Ovary (tissue), 7 donors: ENCODE measurements at regions not wholly inside any gene's neighbourhood (a gene's known extent, or its start where the extent isn't known, plus 50 kb on each side); places are given as distances from the start of the nearest gene placed in this dataset.
"Not testable (repeated sequence)": the region's sequence is repeated elsewhere in the genome, so short reads cannot be mapped to it uniquely, and the experiment has no call there.

Source experiments
- DNase-seq, 5 donors: peaks; one replicate each; pipeline ENCODE4 v3.0.0-alpha.2; 2019 to 2020
- H3K27ac ChIP-seq, 2 donors: fragments of 200-600 bp; one replicate each; pipeline versions ENCODE4 v1.5.1 to v1.8.0; 2019 to 2022
- H3K27me3 ChIP-seq: fragments of 200-600 bp; one replicate; pipeline ENCODE4 v1.8.0; 2022
- H3K36me3 ChIP-seq: fragments of 200-600 bp; sonication (generic); one replicate; pipeline ENCODE4 v1.5.1; 2019
- H3K4me1 ChIP-seq: one replicate; pipeline ENCODE4 v1.8.1; 2013; ENCODE audit warnings: mild to moderate bottlenecking, moderate library complexity; ENCODE audit not compliant: insufficient read depth
- H3K4me3 ChIP-seq: fragments of 200-600 bp; sonication (generic); one replicate; pipeline ENCODE4 v1.5.1; 2017
- H3K9me3 ChIP-seq, 2 donors: fragments of 200-600 bp in 1 of 2; sonication (generic) in 1 of 2; one replicate each; pipeline versions ENCODE4 v1.5.1 to v1.8.1; 2013 to 2019; ENCODE audit warnings: mild to moderate bottlenecking in 1 of 2, moderate library complexity in 1 of 2
- CTCF ChIP-seq, 3 donors: fragments of 450-650 bp in 2 of 3; fragments of 200-600 bp in 1 of 3; IDR thresholded peaks; one replicate each; pipeline versions ENCODE4 v1.5.1 to v1.8.0; 2016 to 2022; ENCODE audit warnings: antibody characterized with exemption in 3 of 3, mild to moderate bottlenecking in 1 of 3
- EP300 ChIP-seq: sonication (generic); formaldehyde crosslinking; IDR thresholded peaks from one replicate; pipeline ENCODE4 v1.6.1; 2017; ENCODE audit warnings: antibody characterized with exemption
- POLR2A ChIP-seq: fragments of 450-650 bp; IDR thresholded peaks from one replicate; pipeline ENCODE4 v1.6.1; 2017; ENCODE audit warnings: antibody characterized with exemption, mild to moderate bottlenecking, moderate library complexity
- WGBS, 3 donors: extraction: QIAGEN DNeasy Blood & Tissue Kit in 1 of 3; methylation state at CpG; one replicate each; pipeline versions ENCODE4 v1.1.5 to v1.1.7; 2013 to 2017; 5-methylcytosine and 5-hydroxymethylcytosine counted together
- intact Hi-C, 4 donors: fragments of 100-400 bp; cut with DNase I; formaldehyde crosslinking; loops; one replicate each; pipeline versions ENCODE4 v1.11.0 to v1.15.1; 2022 to 2023
- donor health status: DM: no; HTN: no; CAD: no; lungs with moderate emphysema.
- donor health status: DM: no; HTN: no; CAD: no.
- donor health status: Bipolar disorder and iron deficiency.
- donor health status: DM: no; HTN: no; CAD: no.
- donor health status: DM: yes; HTN: yes; CAD: no.

- H3K27ac ChIP-seq, H3K4me1 ChIP-seq, H3K4me3 ChIP-seq, H3K27me3 ChIP-seq, H3K9me3 ChIP-seq, DNase-seq, H3K36me3 ChIP-seq, intact Hi-C loops: not testable (repeated sequence)
- WGBS, 3 donors = 81 to 82% (median 81%) methylated on average over 3 of the region's 3 CpGs
Observed at GRCh38 chr20:26373066-26373465, 676.4 kb upstream of the ZNF337 start.

- H3K4me1 ChIP-seq = no peaks in the 10 kb centered on the region
- H3K9me3 ChIP-seq = no peaks in the 10 kb centered on the region
- H3K4me3 ChIP-seq = no peak overlapping the region
- 46 to 51% (median 51%) methylated on average over 2 of the region's 2 CpGs for WGBS, 3 donors
- DNase-seq = no peak
- H3K27ac ChIP-seq = no peak overlapping the region
- no peaks in the 10 kb centered on the region for H3K27me3 ChIP-seq
- TF ChIP-seq CTCF (IDR thresholded peaks at IDR 0.05) (no peak), EP300 (no peak), POLR2A (no peak)
- intact Hi-C loops = no loop called here
- H3K36me3 ChIP-seq = no peaks in the 10 kb centered on the region
Observed at GRCh38 chr20:26354511-26354910, 657.9 kb upstream of the ZNF337 start.

GRCh38 chr20:26347396-26347795, 650.7 kb upstream of the ZNF337 start:
- H3K4me1 ChIP-seq = no peaks in the 10 kb centered on the region
- TF ChIP-seq EP300 (no peak), CTCF (IDR thresholded peaks at IDR 0.05) (no peak), POLR2A (no peak)
- H3K4me3 ChIP-seq = no peak overlapping the region
- no peaks in the 10 kb centered on the region for H3K36me3 ChIP-seq
- intact Hi-C loops = no loop called here
- WGBS, 3 donors = 89 to 90% (median 90%) methylated on average over 4 of the region's 4 CpGs
- H3K27me3 ChIP-seq = no peaks in the 10 kb centered on the region
- H3K27ac ChIP-seq = no peak overlapping the region
- no peaks in the 10 kb centered on the region for H3K9me3 ChIP-seq
- DNase-seq = no peak

- H3K9me3 ChIP-seq, H3K4me3 ChIP-seq, DNase-seq, H3K27ac ChIP-seq, intact Hi-C loops, H3K4me1 ChIP-seq, H3K27me3 ChIP-seq, H3K36me3 ChIP-seq: not testable (repeated sequence)
- WGBS, 3 donors = 93 to 94% (median 93%) methylated on average over 6 of the region's 6 CpGs
Observed at GRCh38 chr20:26340460-26341065, 643.9 kb upstream of the ZNF337 start.

- Histone ChIP-seq H3K27me3 (no peaks in the 10 kb centered on the region), H3K4me3 (no peak overlapping the region), H3K9me3 (no peaks in the 10 kb centered on the region), H3K27ac (no peak overlapping the region), H3K36me3 (no peaks in the 10 kb centered on the region), H3K4me1 (no peaks in the 10 kb centered on the region)
- 76 to 86% (median 85%) methylated on average over 5 of the region's 5 CpGs for WGBS, 3 donors
- no peak for DNase-seq
- TF ChIP-seq CTCF (IDR thresholded peaks at IDR 0.05) (no peak), EP300 (no peak), POLR2A (no peak)
- intact Hi-C loops = no loop called here
Observed at GRCh38 chr20:26324177-26324576, 627.5 kb upstream of the ZNF337 start.

- no peaks in the 10 kb centered on the region for H3K4me1 ChIP-seq
- H3K27me3 ChIP-seq = no peaks in the 10 kb centered on the region
- no peak overlapping the region for H3K4me3 ChIP-seq
- no peaks in the 10 kb centered on the region for H3K36me3 ChIP-seq
- no peaks in the 10 kb centered on the region for H3K9me3 ChIP-seq
- TF ChIP-seq POLR2A = no peak
- no peak for TF ChIP-seq CTCF (IDR thresholded peaks at IDR 0.05)
- no peak for TF ChIP-seq EP300
- DNase-seq = no peak
- no peak overlapping the region for H3K27ac ChIP-seq
- 83 to 91% (median 85%) methylated on average over 6 of the region's 6 CpGs for WGBS, 3 donors
- intact Hi-C loops = no loop called here
Observed at GRCh38 chr20:26315054-26315453, 618.4 kb upstream of the ZNF337 start.

- H3K9me3 ChIP-seq, DNase-seq, intact Hi-C loops, H3K27ac ChIP-seq, H3K4me3 ChIP-seq, H3K27me3 ChIP-seq, H3K4me1 ChIP-seq, H3K36me3 ChIP-seq: not testable (repeated sequence)
- 90 to 93% (median 91%) methylated on average over 3 of the region's 3 CpGs for WGBS, 3 donors
Observed at GRCh38 chr20:26309720-26310119, 613.1 kb upstream of the ZNF337 start.
